H1 (cell line): ENCODE measurements at regions not wholly inside any gene's neighbourhood (a gene's known extent, or its start where the extent isn't known, plus 50 kb on each side); places are given as distances from the start of the nearest gene placed in this dataset.

ENCODE experiments used
- CBX5 ChIP-seq: fragments of 300-800, 300-1000 bp; sonication (generic); IDR thresholded peaks from 2 replicates; pipeline ENCODE4 v1.7.1; 2016; ENCODE audit warnings: antibody characterized with exemption, low read length, low read depth
- FOSL1 ChIP-seq: IDR thresholded peaks from 2 replicates; pipeline ENCODE4 v1.6.1; 2011; ENCODE audit warnings: mild to moderate bottlenecking, low read depth, low read length, moderate library complexity; ENCODE audit not compliant: insufficient read depth
- HDAC6 ChIP-seq: IDR thresholded peaks from one replicate; pipeline ENCODE4 v1.7.1; 2012; ENCODE audit warnings: low read depth, mild to moderate bottlenecking, inconsistent platforms, low read length, moderate library complexity
- NANOG ChIP-seq: IDR thresholded peaks from 2 replicates; pipeline ENCODE4 v1.6.1; 2011; ENCODE audit warnings: low read length, low read depth, mild to moderate bottlenecking, inconsistent platforms; ENCODE audit not compliant: insufficient read depth, poor library complexity, severe bottlenecking
- RFX5 ChIP-seq: IDR thresholded peaks from 2 replicates; pipeline ENCODE4 v1.6.1; 2011; ENCODE audit warnings: low read depth, low read length, improper control_type of control experiment, borderline replicate concordance
- RNF2 ChIP-seq: fragments of 200-900, 300-1000 bp; sonication (generic); IDR thresholded peaks from 2 replicates; pipeline ENCODE4 v1.7.1; 2016; ENCODE audit warnings: borderline replicate concordance, low read depth, mild to moderate bottlenecking, antibody characterized with exemption, low read length; ENCODE audit not compliant: poor library complexity, severe bottlenecking; ENCODE audit errors: missing control alignments
- SP4 ChIP-seq: IDR thresholded peaks from 2 replicates; pipeline ENCODE4 v1.6.1; 2012; ENCODE audit warnings: low read length, inconsistent platforms
- ZNF274 ChIP-seq: IDR thresholded peaks from 2 replicates; pipeline ENCODE4 v1.7.0; 2012; ENCODE audit warnings: low read length, borderline replicate concordance; ENCODE audit errors: extremely low read depth
- TF ChIP-seq, protein P1 (sequence below): IDR thresholded peaks from 2 replicates; pipeline ENCODE4 v1.6.1; 2011; ENCODE audit warnings: low read length, improper control_type of control experiment
- TF ChIP-seq, protein P2 (sequence below): IDR thresholded peaks from 2 replicates; pipeline ENCODE4 v1.6.1; 2011; ENCODE audit warnings: low read depth, mild to moderate bottlenecking, low read length; ENCODE audit not compliant: insufficient read depth
- TF ChIP-seq, protein P3 (sequence below), 3 experiments: IDR thresholded peaks; 1 replicate in 2 of 3; 2 replicates in 1 of 3; pipeline versions ENCODE4 v1.5.1 to v1.6.1; 2011; ENCODE audit warnings: low read length in 3 of 3, mild to moderate bottlenecking in 3 of 3, inconsistent platforms in 2 of 3, low read depth in 1 of 3, moderate library complexity in 1 of 3; ENCODE audit not compliant: insufficient read depth in 1 of 3; ENCODE audit errors: control extremely low read depth in 1 of 3

GRCh38 chr1:217003355-217003754, 280.1 kb upstream of the ESRRG start:
- TF ChIP-seq, protein P1, sequence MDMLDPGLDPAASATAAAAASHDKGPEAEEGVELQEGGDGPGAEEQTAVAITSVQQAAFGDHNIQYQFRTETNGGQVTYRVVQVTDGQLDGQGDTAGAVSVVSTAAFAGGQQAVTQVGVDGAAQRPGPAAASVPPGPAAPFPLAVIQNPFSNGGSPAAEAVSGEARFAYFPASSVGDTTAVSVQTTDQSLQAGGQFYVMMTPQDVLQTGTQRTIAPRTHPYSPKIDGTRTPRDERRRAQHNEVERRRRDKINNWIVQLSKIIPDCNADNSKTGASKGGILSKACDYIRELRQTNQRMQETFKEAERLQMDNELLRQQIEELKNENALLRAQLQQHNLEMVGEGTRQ = no peak
- TF ChIP-seq HDAC6 (no peak), FOSL1 (no peak), RNF2 (no peak), CBX5 (no peak), NANOG (no peak), SP4 (no peak), ZNF274 (no peak), RFX5 (no peak)
- TF ChIP-seq, protein P2, sequence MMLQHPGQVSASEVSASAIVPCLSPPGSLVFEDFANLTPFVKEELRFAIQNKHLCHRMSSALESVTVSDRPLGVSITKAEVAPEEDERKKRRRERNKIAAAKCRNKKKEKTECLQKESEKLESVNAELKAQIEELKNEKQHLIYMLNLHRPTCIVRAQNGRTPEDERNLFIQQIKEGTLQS = no peak
- TF ChIP-seq, protein P3, sequence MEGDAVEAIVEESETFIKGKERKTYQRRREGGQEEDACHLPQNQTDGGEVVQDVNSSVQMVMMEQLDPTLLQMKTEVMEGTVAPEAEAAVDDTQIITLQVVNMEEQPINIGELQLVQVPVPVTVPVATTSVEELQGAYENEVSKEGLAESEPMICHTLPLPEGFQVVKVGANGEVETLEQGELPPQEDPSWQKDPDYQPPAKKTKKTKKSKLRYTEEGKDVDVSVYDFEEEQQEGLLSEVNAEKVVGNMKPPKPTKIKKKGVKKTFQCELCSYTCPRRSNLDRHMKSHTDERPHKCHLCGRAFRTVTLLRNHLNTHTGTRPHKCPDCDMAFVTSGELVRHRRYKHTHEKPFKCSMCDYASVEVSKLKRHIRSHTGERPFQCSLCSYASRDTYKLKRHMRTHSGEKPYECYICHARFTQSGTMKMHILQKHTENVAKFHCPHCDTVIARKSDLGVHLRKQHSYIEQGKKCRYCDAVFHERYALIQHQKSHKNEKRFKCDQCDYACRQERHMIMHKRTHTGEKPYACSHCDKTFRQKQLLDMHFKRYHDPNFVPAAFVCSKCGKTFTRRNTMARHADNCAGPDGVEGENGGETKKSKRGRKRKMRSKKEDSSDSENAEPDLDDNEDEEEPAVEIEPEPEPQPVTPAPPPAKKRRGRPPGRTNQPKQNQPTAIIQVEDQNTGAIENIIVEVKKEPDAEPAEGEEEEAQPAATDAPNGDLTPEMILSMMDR (IDR thresholded peaks at IDR 0.05; ENCODE audit: control extremely low read depth in 1 of 3, insufficient read depth in 1 of 3, low read depth in 1 of 3, low read length in 3 of 3) = no peak
